Hematopoietic multipotent progenitor cell treated with erythropoietin and hydrocortisone succinate and interleukin-3 and kit ligand, for 15 days (in vitro differentiated cells): ENCODE measurements at regions not wholly inside any gene's neighbourhood (a gene's known extent, or its start where the extent isn't known, plus 50 kb on each side); places are given as distances from the start of the nearest gene placed in this dataset.

Source experiments
- DNase-seq: peaks from one replicate; pipeline ENCODE4 v3.0.0-alpha.2; 2015; ENCODE audit warnings: low spot score

GRCh38 chr6:1118287-1118647 lies 193.6 kb upstream of the FOXQ1 start:
- DNase-seq = no peak

- DNase-seq = no peak
These were observed 194.2 kb upstream of the FOXQ1 start for GRCh38 chr6:1117530-1118286.

GRCh38 chr6:1116149-1116548 lies 195.7 kb upstream of the FOXQ1 start:
- no peak for DNase-seq

GRCh38 chr6:1113916-1114540 lies 197.9 kb upstream of the FOXQ1 start:
- no peak for DNase-seq

- DNase-seq = no peak
These were observed 200.5 kb upstream of the FOXQ1 start for GRCh38 chr6:1111361-1111760.

GRCh38 chr6:1110941-1111349 lies 201.0 kb upstream of the FOXQ1 start:
- no peak for DNase-seq

- DNase-seq = no peak
These were observed 201.7 kb upstream of the FOXQ1 start for GRCh38 chr6:1110164-1110563.

- no peak for DNase-seq
These were observed 202.8 kb upstream of the FOXQ1 start for GRCh38 chr6:1109134-1109533.

GRCh38 chr6:1108198-1108597 lies 203.7 kb upstream of the FOXQ1 start:
- DNase-seq = no peak

- no peak for DNase-seq
These were observed 204.3 kb upstream of the FOXQ1 start for GRCh38 chr6:1107578-1107977.

- DNase-seq = no peak
These were observed 206.0 kb upstream of the FOXQ1 start for GRCh38 chr6:1105833-1106400.

- DNase-seq = no peak
These were observed 206.8 kb upstream of the FOXQ1 start for GRCh38 chr6:1104988-1105670.

GRCh38 chr6:1103945-1104623 lies 207.8 kb upstream of the FOXQ1 start:
- DNase-seq = no peak

GRCh38 chr6:1103021-1103420 lies 208.9 kb upstream of the FOXQ1 start:
- DNase-seq = no peak

GRCh38 chr6:1100269-1100668 lies 211.6 kb upstream of the FOXQ1 start:
- no peak for DNase-seq

- DNase-seq = no peak
These were observed 212.6 kb upstream of the FOXQ1 start for GRCh38 chr6:1099264-1099663.

GRCh38 chr6:1096967-1097765 lies 214.7 kb upstream of the FOXQ1 start:
- DNase-seq = no peak

GRCh38 chr6:1094306-1094705 lies 217.6 kb upstream of the FOXQ1 start:
- DNase-seq = no peak

GRCh38 chr6:1091900-1092299 lies 220.0 kb upstream of the FOXQ1 start:
- no peak for DNase-seq

- DNase-seq = no peak
These were observed 222.0 kb upstream of the FOXQ1 start for GRCh38 chr6:1089859-1090258.

GRCh38 chr6:1088492-1089001 lies 223.4 kb upstream of the FOXQ1 start:
- DNase-seq = no peak
